Liver (tissue), 8 donors: ENCODE measurements at regions not wholly inside any gene's neighbourhood (a gene's known extent, or its start where the extent isn't known, plus 50 kb on each side); places are given as distances from the start of the nearest gene placed in this dataset.

Source experiments
- DNase-seq: peaks from one replicate; pipeline ENCODE4 v3.0.0-alpha.2; 2017; ENCODE audit warnings: low spot score
- H3K27ac ChIP-seq, 2 donors: one replicate each; pipeline ENCODE4 v1.7.0; 2013; ENCODE audit warnings: inconsistent platforms in 2 of 2, low read length in 2 of 2, control low read depth in 1 of 2, low read depth in 1 of 2, mild to moderate bottlenecking in 1 of 2
- H3K27me3 ChIP-seq, 4 donors: one replicate each; pipeline versions ENCODE4 v1.6.1 to v1.7.0; 2013; ENCODE audit warnings: low read length in 3 of 4, inconsistent platforms in 1 of 4, mild to moderate bottlenecking in 1 of 4, moderate library complexity in 1 of 4; ENCODE audit not compliant: control insufficient read depth in 4 of 4, insufficient read depth in 4 of 4
- H3K36me3 ChIP-seq, 4 donors: one replicate each; pipeline versions ENCODE4 v1.6.1 to v1.7.0; 2013; ENCODE audit warnings: low read length in 3 of 4, mild to moderate bottlenecking in 3 of 4, low read depth in 1 of 4, moderate library complexity in 1 of 4; ENCODE audit not compliant: control insufficient read depth in 4 of 4, insufficient read depth in 3 of 4
- H3K4me1 ChIP-seq, 4 donors: one replicate each; pipeline versions ENCODE4 v1.6.1 to v1.7.0; 2013; ENCODE audit warnings: low read length in 3 of 4, mild to moderate bottlenecking in 3 of 4, moderate library complexity in 1 of 4; ENCODE audit not compliant: control insufficient read depth in 4 of 4, insufficient read depth in 4 of 4
- H3K4me3 ChIP-seq, 3 donors: one replicate each; pipeline versions ENCODE4 v1.6.1 to v1.7.0; 2013; ENCODE audit warnings: low read length in 3 of 3, control low read depth in 1 of 3, low read depth in 1 of 3, mild to moderate bottlenecking in 1 of 3
- H3K9ac ChIP-seq, 2 donors: one replicate each; pipeline ENCODE4 v1.7.0; 2013; ENCODE audit warnings: low read length in 2 of 2, mild to moderate bottlenecking in 2 of 2, moderate library complexity in 2 of 2, control low read depth in 1 of 2, low read depth in 1 of 2
- H3K9me3 ChIP-seq, 4 donors: one replicate each; pipeline versions ENCODE4 v1.6.1 to v1.7.0; 2013; ENCODE audit warnings: low read length in 3 of 4; ENCODE audit not compliant: control insufficient read depth in 4 of 4
- CTCF ChIP-seq: fragments of 150-350 bp; IDR thresholded peaks from 2 replicates; pipeline ENCODE4 v1.5.1; 2017; ENCODE audit warnings: improper control_type of control experiment, low read depth, low read length; ENCODE audit not compliant: missing input control
- EGR1 ChIP-seq, 2 donors: IDR thresholded peaks; 2 replicates each; pipeline ENCODE4 v1.6.1; 2016 to 2018; ENCODE audit warnings: antibody characterized with exemption in 2 of 2, low read depth in 2 of 2
- FOXA1 ChIP-seq: IDR thresholded peaks from 2 replicates; pipeline ENCODE4 v1.6.1; 2016; ENCODE audit warnings: antibody characterized with exemption
- GABPA ChIP-seq, 2 donors: IDR thresholded peaks in 1 of 2; conservative IDR thresholded peaks in 1 of 2; 2 replicates each; pipeline ENCODE4 v1.6.1; 2016; ENCODE audit warnings: antibody characterized with exemption in 2 of 2, mild to moderate bottlenecking in 1 of 2, moderate library complexity in 1 of 2
- HNF4A ChIP-seq, 2 donors: conservative IDR thresholded peaks; 2 replicates each; pipeline ENCODE4 v1.6.1; 2016; ENCODE audit warnings: antibody characterized with exemption in 2 of 2, mild to moderate bottlenecking in 2 of 2
- HNF4G ChIP-seq: IDR thresholded peaks from 2 replicates; pipeline ENCODE4 v1.6.1; 2016; ENCODE audit warnings: antibody characterized with exemption
- JUND ChIP-seq, 2 donors: IDR thresholded peaks; 2 replicates each; pipeline ENCODE4 v1.6.1; 2016; ENCODE audit warnings: antibody characterized with exemption in 2 of 2
- MAX ChIP-seq: IDR thresholded peaks from 2 replicates; pipeline ENCODE4 v1.6.1; 2016; ENCODE audit warnings: antibody characterized with exemption
- NR2F2 ChIP-seq: IDR thresholded peaks from 2 replicates; pipeline ENCODE4 v1.6.1; 2016; ENCODE audit warnings: antibody characterized with exemption
- RAD21 ChIP-seq, 2 donors: IDR thresholded peaks; 2 replicates each; pipeline ENCODE4 v1.6.1; 2016; ENCODE audit warnings: antibody characterized with exemption in 2 of 2, mild to moderate bottlenecking in 2 of 2
- RXRA ChIP-seq, 2 donors: IDR thresholded peaks; 2 replicates each; pipeline ENCODE4 v1.6.1; 2017 to 2018; ENCODE audit warnings: antibody characterized with exemption in 2 of 2, mild to moderate bottlenecking in 1 of 2
- SP1 ChIP-seq: IDR thresholded peaks from 2 replicates; pipeline ENCODE4 v1.6.1; 2018; ENCODE audit warnings: antibody characterized with exemption, mild to moderate bottlenecking
- TAF1 ChIP-seq: conservative IDR thresholded peaks from 2 replicates; pipeline ENCODE4 v1.6.1; 2016; ENCODE audit warnings: antibody characterized with exemption, mild to moderate bottlenecking
- YY1 ChIP-seq: IDR thresholded peaks from 2 replicates; pipeline ENCODE4 v1.6.1; 2016; ENCODE audit warnings: antibody characterized with exemption, mild to moderate bottlenecking
- ZBTB33 ChIP-seq: IDR thresholded peaks from 2 replicates; pipeline ENCODE4 v1.6.1; 2016; ENCODE audit warnings: antibody characterized with exemption
- WGBS: extraction: QIAGEN DNeasy Blood & Tissue Kit; methylation state at CpG from one replicate; pipeline ENCODE4 v1.1.7; 2013; 5-methylcytosine and 5-hydroxymethylcytosine counted together
- TF ChIP-seq, protein P1 (sequence below): IDR thresholded peaks from 2 replicates; pipeline ENCODE4 v1.6.1; 2016; ENCODE audit warnings: antibody characterized with exemption
- TF ChIP-seq, protein P2 (sequence below): IDR thresholded peaks from 2 replicates; pipeline ENCODE4 v1.6.1; 2016; ENCODE audit warnings: antibody characterized with exemption, mild to moderate bottlenecking
- donor health status: healthy.
- donor health status: healthy.
- donor health status: healthy.
- donor health status: healthy.
- donor health status: healthy.

- 64% methylated on average over 2 of the region's 2 CpGs for WGBS
- no peak for TF ChIP-seq CTCF
- no peak for TF ChIP-seq NR2F2
- no peak for TF ChIP-seq EGR1 (IDR thresholded peaks at IDR 0.05; ENCODE audit: low read depth in 2 of 2)
- no peak for TF ChIP-seq RXRA (IDR thresholded peaks at IDR 0.05)
- no peak for TF ChIP-seq GABPA (IDR thresholded peaks at IDR 0.05 in 1 of 2, conservative IDR thresholded peaks at IDR 0.05 in 1 of 2)
- TF ChIP-seq MAX = no peak
- TF ChIP-seq HNF4A (conservative IDR thresholded peaks at IDR 0.05) = no peak
- TF ChIP-seq JUND (IDR thresholded peaks at IDR 0.05) = no peak
- TF ChIP-seq ZBTB33 = no peak
- TF ChIP-seq, protein P1, sequence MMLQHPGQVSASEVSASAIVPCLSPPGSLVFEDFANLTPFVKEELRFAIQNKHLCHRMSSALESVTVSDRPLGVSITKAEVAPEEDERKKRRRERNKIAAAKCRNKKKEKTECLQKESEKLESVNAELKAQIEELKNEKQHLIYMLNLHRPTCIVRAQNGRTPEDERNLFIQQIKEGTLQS = no peak
- no peak for TF ChIP-seq YY1
- no peak for TF ChIP-seq TAF1
- TF ChIP-seq SP1 = no peak
- TF ChIP-seq FOXA1 = no peak
- TF ChIP-seq, protein P2, sequence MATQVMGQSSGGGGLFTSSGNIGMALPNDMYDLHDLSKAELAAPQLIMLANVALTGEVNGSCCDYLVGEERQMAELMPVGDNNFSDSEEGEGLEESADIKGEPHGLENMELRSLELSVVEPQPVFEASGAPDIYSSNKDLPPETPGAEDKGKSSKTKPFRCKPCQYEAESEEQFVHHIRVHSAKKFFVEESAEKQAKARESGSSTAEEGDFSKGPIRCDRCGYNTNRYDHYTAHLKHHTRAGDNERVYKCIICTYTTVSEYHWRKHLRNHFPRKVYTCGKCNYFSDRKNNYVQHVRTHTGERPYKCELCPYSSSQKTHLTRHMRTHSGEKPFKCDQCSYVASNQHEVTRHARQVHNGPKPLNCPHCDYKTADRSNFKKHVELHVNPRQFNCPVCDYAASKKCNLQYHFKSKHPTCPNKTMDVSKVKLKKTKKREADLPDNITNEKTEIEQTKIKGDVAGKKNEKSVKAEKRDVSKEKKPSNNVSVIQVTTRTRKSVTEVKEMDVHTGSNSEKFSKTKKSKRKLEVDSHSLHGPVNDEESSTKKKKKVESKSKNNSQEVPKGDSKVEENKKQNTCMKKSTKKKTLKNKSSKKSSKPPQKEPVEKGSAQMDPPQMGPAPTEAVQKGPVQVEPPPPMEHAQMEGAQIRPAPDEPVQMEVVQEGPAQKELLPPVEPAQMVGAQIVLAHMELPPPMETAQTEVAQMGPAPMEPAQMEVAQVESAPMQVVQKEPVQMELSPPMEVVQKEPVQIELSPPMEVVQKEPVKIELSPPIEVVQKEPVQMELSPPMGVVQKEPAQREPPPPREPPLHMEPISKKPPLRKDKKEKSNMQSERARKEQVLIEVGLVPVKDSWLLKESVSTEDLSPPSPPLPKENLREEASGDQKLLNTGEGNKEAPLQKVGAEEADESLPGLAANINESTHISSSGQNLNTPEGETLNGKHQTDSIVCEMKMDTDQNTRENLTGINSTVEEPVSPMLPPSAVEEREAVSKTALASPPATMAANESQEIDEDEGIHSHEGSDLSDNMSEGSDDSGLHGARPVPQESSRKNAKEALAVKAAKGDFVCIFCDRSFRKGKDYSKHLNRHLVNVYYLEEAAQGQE = no peak
- no peak for TF ChIP-seq RAD21 (IDR thresholded peaks at IDR 0.05)
- TF ChIP-seq HNF4G = no peak
Observed at GRCh38 chr9:30507166-30507565, 1877.3 kb upstream of the ACO1 start.

GRCh38 chr9:30511666-30512065 lies 1872.8 kb upstream of the ACO1 start:
- H3K36me3 ChIP-seq = no peaks in the 10 kb centered on the region
- WGBS = 51% methylated on average over 2 of the region's 2 CpGs
- H3K27ac ChIP-seq = no peak overlapping the region
- TF ChIP-seq, protein P2 = no peak
- TF ChIP-seq HNF4A (conservative IDR thresholded peaks at IDR 0.05) (no peak), HNF4G (no peak), EGR1 (IDR thresholded peaks at IDR 0.05; ENCODE audit: low read depth in 2 of 2) (no peak), ZBTB33 (no peak), YY1 (no peak), GABPA (IDR thresholded peaks at IDR 0.05 in 1 of 2, conservative IDR thresholded peaks at IDR 0.05 in 1 of 2) (no peak)
- TF ChIP-seq, protein P1 = no peak

More at GRCh38 chr9:30507166-30507565, 1877.3 kb upstream of the ACO1 start:
- H3K9me3 ChIP-seq = no peaks in the 10 kb centered on the region
- DNase-seq = no peak
- H3K27me3 ChIP-seq = no peaks in the 10 kb centered on the region
- no peaks in the 10 kb centered on the region for H3K4me1 ChIP-seq
- H3K27ac ChIP-seq = no peak overlapping the region
- no peak overlapping the region for H3K4me3 ChIP-seq
- no peaks in the 10 kb centered on the region for H3K36me3 ChIP-seq
- no peak overlapping the region for H3K9ac ChIP-seq

More at GRCh38 chr9:30511666-30512065, 1872.8 kb upstream of the ACO1 start:
- no peak overlapping the region for H3K4me3 ChIP-seq
- no peak overlapping the region for H3K9ac ChIP-seq
- DNase-seq = no peak
- H3K9me3 ChIP-seq = no peaks in the 10 kb centered on the region
- no peaks in the 10 kb centered on the region for H3K4me1 ChIP-seq
- no peaks in the 10 kb centered on the region for H3K27me3 ChIP-seq
